ENCODE measurements at regions not wholly inside any gene's neighbourhood (a gene's known extent, or its start where the extent isn't known, plus 50 kb on each side); places are given as distances from the start of the nearest gene placed in this dataset.

- TF ChIP-seq GATA2 (CRISPR knock-in tag; IDR thresholded peaks at IDR 0.05) (no peak), POLR2AphosphoS5 (IDR thresholded peaks at IDR 0.05; ENCODE audit: low read depth, low read length) (no peak), EP300 (IDR thresholded peaks at IDR 0.05; ENCODE audit: borderline replicate concordance in 1 of 2, low read depth in 1 of 2, low read length in 1 of 2) (no peak), FOXJ3 (CRISPR knock-in tag; IDR thresholded peaks at IDR 0.05) (no peak), YY1 (IDR thresholded peaks at IDR 0.05; ENCODE audit: low read depth) (no peak), SMC3 (IDR thresholded peaks at IDR 0.05; ENCODE audit: low read depth, low read length) (no peak), FOSL2 (IDR thresholded peaks at IDR 0.05; ENCODE audit: borderline replicate concordance, low read depth) (no peak), JUND (IDR thresholded peaks at IDR 0.05) (no peak), SIN3A (IDR thresholded peaks at IDR 0.05; ENCODE audit: borderline replicate concordance, low read depth, low read length) (no peak), RXRA (IDR thresholded peaks at IDR 0.05; ENCODE audit: borderline replicate concordance, low read depth) (no peak)
- TF ChIP-seq, protein P1, sequence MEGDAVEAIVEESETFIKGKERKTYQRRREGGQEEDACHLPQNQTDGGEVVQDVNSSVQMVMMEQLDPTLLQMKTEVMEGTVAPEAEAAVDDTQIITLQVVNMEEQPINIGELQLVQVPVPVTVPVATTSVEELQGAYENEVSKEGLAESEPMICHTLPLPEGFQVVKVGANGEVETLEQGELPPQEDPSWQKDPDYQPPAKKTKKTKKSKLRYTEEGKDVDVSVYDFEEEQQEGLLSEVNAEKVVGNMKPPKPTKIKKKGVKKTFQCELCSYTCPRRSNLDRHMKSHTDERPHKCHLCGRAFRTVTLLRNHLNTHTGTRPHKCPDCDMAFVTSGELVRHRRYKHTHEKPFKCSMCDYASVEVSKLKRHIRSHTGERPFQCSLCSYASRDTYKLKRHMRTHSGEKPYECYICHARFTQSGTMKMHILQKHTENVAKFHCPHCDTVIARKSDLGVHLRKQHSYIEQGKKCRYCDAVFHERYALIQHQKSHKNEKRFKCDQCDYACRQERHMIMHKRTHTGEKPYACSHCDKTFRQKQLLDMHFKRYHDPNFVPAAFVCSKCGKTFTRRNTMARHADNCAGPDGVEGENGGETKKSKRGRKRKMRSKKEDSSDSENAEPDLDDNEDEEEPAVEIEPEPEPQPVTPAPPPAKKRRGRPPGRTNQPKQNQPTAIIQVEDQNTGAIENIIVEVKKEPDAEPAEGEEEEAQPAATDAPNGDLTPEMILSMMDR (IDR thresholded peaks at IDR 0.05): no peak
- TF ChIP-seq, protein P2, sequence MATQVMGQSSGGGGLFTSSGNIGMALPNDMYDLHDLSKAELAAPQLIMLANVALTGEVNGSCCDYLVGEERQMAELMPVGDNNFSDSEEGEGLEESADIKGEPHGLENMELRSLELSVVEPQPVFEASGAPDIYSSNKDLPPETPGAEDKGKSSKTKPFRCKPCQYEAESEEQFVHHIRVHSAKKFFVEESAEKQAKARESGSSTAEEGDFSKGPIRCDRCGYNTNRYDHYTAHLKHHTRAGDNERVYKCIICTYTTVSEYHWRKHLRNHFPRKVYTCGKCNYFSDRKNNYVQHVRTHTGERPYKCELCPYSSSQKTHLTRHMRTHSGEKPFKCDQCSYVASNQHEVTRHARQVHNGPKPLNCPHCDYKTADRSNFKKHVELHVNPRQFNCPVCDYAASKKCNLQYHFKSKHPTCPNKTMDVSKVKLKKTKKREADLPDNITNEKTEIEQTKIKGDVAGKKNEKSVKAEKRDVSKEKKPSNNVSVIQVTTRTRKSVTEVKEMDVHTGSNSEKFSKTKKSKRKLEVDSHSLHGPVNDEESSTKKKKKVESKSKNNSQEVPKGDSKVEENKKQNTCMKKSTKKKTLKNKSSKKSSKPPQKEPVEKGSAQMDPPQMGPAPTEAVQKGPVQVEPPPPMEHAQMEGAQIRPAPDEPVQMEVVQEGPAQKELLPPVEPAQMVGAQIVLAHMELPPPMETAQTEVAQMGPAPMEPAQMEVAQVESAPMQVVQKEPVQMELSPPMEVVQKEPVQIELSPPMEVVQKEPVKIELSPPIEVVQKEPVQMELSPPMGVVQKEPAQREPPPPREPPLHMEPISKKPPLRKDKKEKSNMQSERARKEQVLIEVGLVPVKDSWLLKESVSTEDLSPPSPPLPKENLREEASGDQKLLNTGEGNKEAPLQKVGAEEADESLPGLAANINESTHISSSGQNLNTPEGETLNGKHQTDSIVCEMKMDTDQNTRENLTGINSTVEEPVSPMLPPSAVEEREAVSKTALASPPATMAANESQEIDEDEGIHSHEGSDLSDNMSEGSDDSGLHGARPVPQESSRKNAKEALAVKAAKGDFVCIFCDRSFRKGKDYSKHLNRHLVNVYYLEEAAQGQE (IDR thresholded peaks at IDR 0.05; ENCODE audit: low read depth, low read length): no peak
- TF ChIP-seq, protein P3, sequence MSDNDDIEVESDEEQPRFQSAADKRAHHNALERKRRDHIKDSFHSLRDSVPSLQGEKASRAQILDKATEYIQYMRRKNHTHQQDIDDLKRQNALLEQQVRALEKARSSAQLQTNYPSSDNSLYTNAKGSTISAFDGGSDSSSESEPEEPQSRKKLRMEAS (IDR thresholded peaks at IDR 0.05; ENCODE audit: low read depth): no peak
Measured at GRCh38 chr4:157977086-157977485, 195.7 kb downstream of the GASK1B start.
